ENCODE measurements at regions not wholly inside any gene's neighbourhood (a gene's known extent, or its start where the extent isn't known, plus 50 kb on each side); places are given as distances from the start of the nearest gene placed in this dataset.

DNA sequence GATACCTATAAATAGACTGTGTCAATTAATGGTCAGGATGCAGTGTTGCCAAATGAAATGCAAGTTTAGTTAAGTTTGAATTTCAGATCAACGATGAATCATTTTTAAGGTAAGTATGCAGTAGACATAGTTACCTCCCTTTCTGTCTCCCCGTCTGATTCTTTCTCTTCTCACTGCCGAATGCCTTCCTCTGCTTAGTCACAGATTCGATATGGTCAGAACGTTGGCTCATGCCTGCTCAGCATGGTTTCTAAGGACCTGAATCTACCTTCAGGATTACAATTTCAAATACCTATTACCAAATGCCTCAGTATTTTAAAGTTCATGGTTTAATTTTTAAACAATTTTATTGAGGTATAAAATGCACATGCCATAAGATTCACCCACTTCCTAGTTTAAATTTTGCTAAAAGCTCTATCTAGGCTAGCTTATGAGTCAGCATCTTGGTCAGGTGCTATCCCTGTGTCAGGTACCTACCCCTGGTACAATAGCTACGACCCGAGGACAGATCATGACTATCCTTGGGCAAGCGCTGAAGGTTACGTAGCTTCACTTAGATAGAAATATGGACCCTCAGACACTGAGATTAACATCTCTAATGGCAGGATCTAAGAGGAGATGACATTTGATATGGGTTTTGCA is 78.2 kb upstream of the SPON1 start:
- no peak overlapping the region for H3K4me3 ChIP-seq (replicated peaks in 1 of 3; ENCODE audit: insufficient read depth in 1 of 3, low read depth in 2 of 3, low read length in 3 of 3)
- H3K9ac ChIP-seq (ENCODE audit: insufficient read depth, low read depth, low read length) = no peak overlapping the region
- no peak for DNase-seq (ENCODE audit: low spot score)
- POLR2A ChIA-PET = no interaction called here
- FAIRE-seq = no peak
- no peak for TF ChIP-seq ZNF101 (CRISPR knock-in tag; IDR thresholded peaks at IDR 0.05; ENCODE audit: borderline replicate concordance, low read depth)
- TF ChIP-seq, protein P1, sequence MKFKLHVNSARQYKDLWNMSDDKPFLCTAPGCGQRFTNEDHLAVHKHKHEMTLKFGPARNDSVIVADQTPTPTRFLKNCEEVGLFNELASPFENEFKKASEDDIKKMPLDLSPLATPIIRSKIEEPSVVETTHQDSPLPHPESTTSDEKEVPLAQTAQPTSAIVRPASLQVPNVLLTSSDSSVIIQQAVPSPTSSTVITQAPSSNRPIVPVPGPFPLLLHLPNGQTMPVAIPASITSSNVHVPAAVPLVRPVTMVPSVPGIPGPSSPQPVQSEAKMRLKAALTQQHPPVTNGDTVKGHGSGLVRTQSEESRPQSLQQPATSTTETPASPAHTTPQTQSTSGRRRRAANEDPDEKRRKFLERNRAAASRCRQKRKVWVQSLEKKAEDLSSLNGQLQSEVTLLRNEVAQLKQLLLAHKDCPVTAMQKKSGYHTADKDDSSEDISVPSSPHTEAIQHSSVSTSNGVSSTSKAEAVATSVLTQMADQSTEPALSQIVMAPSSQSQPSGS (CRISPR knock-in tag; IDR thresholded peaks at IDR 0.05) = no peak
- in situ Hi-C loops (cut with HindIII; ENCODE audit: extremely low pct_ligation_motif_present, low pct_unique_long_range_greater_than_20kb) (no loop called here), intact Hi-C loops (cut with micrococcal nuclease; ENCODE audit: unreplicated experiment) (no loop called here)
- no peak overlapping the region for H3K27ac ChIP-seq (ENCODE audit: extremely low read length, insufficient read depth, low read length)
- no peaks in the 10 kb centered on the region for H3K36me3 ChIP-seq (replicated peaks in 1 of 2; ENCODE audit: control insufficient read depth in 1 of 2, insufficient read depth in 2 of 2, low read length in 2 of 2)
- H3K27me3 ChIP-seq (ENCODE audit: control insufficient read depth in 1 of 2, insufficient read depth in 2 of 2, low read length in 2 of 2) = no peaks in the 10 kb centered on the region; a peak in 1 of 5 replicates
- no peaks in the 10 kb centered on the region for H3K79me2 ChIP-seq (ENCODE audit: insufficient read depth, low read length)
- 8% methylated on average over 9 of the region's 9 CpGs for WGBS (ENCODE audit: low lambda C conversion rate)
- BruUV-seq (replicated peaks) = no TSS peak
- CTCF ChIA-PET (ENCODE audit: low intra/inter-chr PET ratio, low total read pairs) = no interaction called here
- ATAC-seq = no peak
- no peaks in the 10 kb centered on the region for H3K9me3 ChIP-seq (ENCODE audit: low read length)
- no peak overlapping the region for H3K4me2 ChIP-seq (ENCODE audit: low read depth, low read length)
- H3K4me1 ChIP-seq (ENCODE audit: insufficient read depth, low read length) = no peaks in the 10 kb centered on the region
- H2AFZ ChIP-seq (ENCODE audit: low read length) = no peak overlapping the region
- H4K20me1 ChIP-seq (ENCODE audit: insufficient read depth, low read length) = no peaks in the 10 kb centered on the region

DNA sequence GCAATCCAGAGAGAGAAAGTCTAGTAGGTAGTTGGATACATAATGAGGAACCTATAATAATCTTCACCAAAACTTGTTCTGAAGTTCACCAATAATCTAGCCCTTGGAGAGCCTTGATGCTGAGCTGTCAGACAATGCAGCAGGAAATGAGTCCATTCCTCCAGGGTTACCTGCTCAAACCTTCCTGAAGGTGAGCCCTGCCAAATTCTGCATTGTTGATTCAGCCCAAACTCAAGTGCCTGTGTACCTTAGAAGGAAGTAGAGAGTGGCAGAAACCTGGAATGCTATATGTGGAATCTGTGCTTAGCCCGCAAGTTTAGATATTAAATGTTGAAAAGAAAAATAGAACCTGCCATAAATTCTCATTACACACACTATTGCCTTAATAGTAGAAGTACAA is 77.4 kb upstream of the SPON1 start:
- no peak for ATAC-seq
- Histone ChIP-seq H2AFZ (ENCODE audit: low read length) (no peak overlapping the region), H3K4me1 (ENCODE audit: insufficient read depth, low read length) (no peaks in the 10 kb centered on the region), H3K9me3 (ENCODE audit: low read length) (no peaks in the 10 kb centered on the region), H3K4me3 (replicated peaks in 1 of 3; ENCODE audit: insufficient read depth in 1 of 3, low read depth in 2 of 3, low read length in 3 of 3) (no peak overlapping the region), H3K27me3 (ENCODE audit: control insufficient read depth in 1 of 2, insufficient read depth in 2 of 2, low read length in 2 of 2) (no peaks in the 10 kb centered on the region; a peak in 1 of 5 replicates), H3K27ac (ENCODE audit: extremely low read length, insufficient read depth, low read length) (no peak overlapping the region), H3K9ac (ENCODE audit: insufficient read depth, low read depth, low read length) (no peak overlapping the region), H4K20me1 (ENCODE audit: insufficient read depth, low read length) (no peaks in the 10 kb centered on the region), H3K79me2 (ENCODE audit: insufficient read depth, low read length) (no peaks in the 10 kb centered on the region), H3K36me3 (replicated peaks in 1 of 2; ENCODE audit: control insufficient read depth in 1 of 2, insufficient read depth in 2 of 2, low read length in 2 of 2) (no peaks in the 10 kb centered on the region), H3K4me2 (ENCODE audit: low read depth, low read length) (no peak overlapping the region)
- ChIA-PET POLR2A (no interaction called here), CTCF (ENCODE audit: low intra/inter-chr PET ratio, low total read pairs) (no interaction called here)
- WGBS (ENCODE audit: low lambda C conversion rate) = 33% methylated on average over 1 of the region's 1 CpG
- TF ChIP-seq ZNF224 (CRISPR knock-in tag; IDR thresholded peaks at IDR 0.05) = no peak
- no peak for TF ChIP-seq GPN1 (CRISPR knock-in tag; IDR thresholded peaks at IDR 0.05; ENCODE audit: borderline replicate concordance)
- no peak for TF ChIP-seq ZSCAN29 (CRISPR knock-in tag; conservative IDR thresholded peaks at IDR 0.05)
- TF ChIP-seq KDM5B (CRISPR knock-in tag; IDR thresholded peaks at IDR 0.05; ENCODE audit: borderline replicate concordance) = no peak
- TF ChIP-seq ZMYM4 (CRISPR knock-in tag; IDR thresholded peaks at IDR 0.05) = no peak
- TF ChIP-seq, protein P2, sequence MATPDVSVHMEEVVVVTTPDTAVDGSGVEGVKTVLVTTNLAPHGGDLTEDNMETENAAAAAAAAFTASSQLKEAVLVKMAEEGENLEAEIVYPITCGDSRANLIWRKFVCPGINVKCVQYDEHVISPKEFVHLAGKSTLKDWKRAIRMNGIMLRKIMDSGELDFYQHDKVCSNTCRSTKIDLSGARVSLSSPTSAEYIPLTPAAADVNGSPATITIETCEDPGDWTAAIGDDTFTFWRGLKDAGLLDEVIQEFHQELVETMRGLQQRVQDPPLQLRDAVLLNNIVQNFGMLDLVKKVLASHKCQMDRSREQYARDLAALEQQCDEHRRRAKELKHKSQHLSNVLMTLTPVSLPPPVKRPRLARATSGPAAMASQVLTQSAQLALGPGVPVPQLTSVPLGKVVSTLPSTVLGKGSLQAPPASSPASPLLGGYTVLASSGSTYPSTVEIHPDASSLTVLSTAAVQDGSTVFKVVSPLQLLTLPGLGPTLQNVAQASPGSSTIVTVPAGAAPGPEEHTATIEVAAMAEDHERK (CRISPR knock-in tag; IDR thresholded peaks at IDR 0.05; ENCODE audit: low read depth) = no peak
- no peak for TF ChIP-seq KDM1A (CRISPR knock-in tag; IDR thresholded peaks at IDR 0.05)
- TF ChIP-seq SIX4 (CRISPR knock-in tag; IDR thresholded peaks at IDR 0.05) = no peak
- no peak for DNase-seq (ENCODE audit: low spot score)
- in situ Hi-C loops (cut with HindIII; ENCODE audit: extremely low pct_ligation_motif_present, low pct_unique_long_range_greater_than_20kb) = no loop called here
- FAIRE-seq = no peak
- intact Hi-C loops (cut with micrococcal nuclease; ENCODE audit: unreplicated experiment) = no loop called here
- BruUV-seq (replicated peaks) = no TSS peak
